Femur (tissue), 1 donor: ENCODE measurements at regions not wholly inside any gene's neighbourhood (a gene's known extent, or its start where the extent isn't known, plus 50 kb on each side); places are given as distances from the start of the nearest gene placed in this dataset.
"Not testable (repeated sequence)": the region's sequence is repeated elsewhere in the genome, so short reads cannot be mapped to it uniquely, and the experiment has no call there.

Experiments
- DNase-seq: peaks from one replicate; pipeline ENCODE4 v3.0.0-alpha.2; 2017

- no peak for DNase-seq
These were observed 697.3 kb downstream of the CETN3 start for GRCh38 chr5:89712134-89712700.

GRCh38 chr5:89711526-89711925 is 698.0 kb downstream of the CETN3 start:
- no peak for DNase-seq

GRCh38 chr5:89710006-89710405 is 699.5 kb downstream of the CETN3 start:
- DNase-seq = no peak

- no peak for DNase-seq
These were observed 701.7 kb downstream of the CETN3 start for GRCh38 chr5:89707891-89708290.

GRCh38 chr5:89706731-89707130 is 702.8 kb downstream of the CETN3 start:
- DNase-seq = no peak

- no peak for DNase-seq
These were observed 705.7 kb downstream of the CETN3 start for GRCh38 chr5:89703817-89704216.

- no peak for DNase-seq
These were observed 711.5 kb downstream of the CETN3 start for GRCh38 chr5:89698028-89698427.

- DNase-seq = no peak
These were observed 712.0 kb downstream of the CETN3 start for GRCh38 chr5:89697581-89697980.

- DNase-seq = no peak
These were observed 714.2 kb downstream of the CETN3 start for GRCh38 chr5:89695371-89695770.

- DNase-seq = no peak
These were observed 715.5 kb downstream of the CETN3 start for GRCh38 chr5:89694026-89694550.

GRCh38 chr5:89690331-89690730 is 719.2 kb downstream of the CETN3 start:
- DNase-seq = no peak

- no peak for DNase-seq
These were observed 723.3 kb downstream of the CETN3 start for GRCh38 chr5:89686081-89686765.

GRCh38 chr5:89676634-89677033 is 732.9 kb downstream of the CETN3 start:
- DNase-seq = no peak

- DNase-seq = no peak
These were observed 736.5 kb downstream of the CETN3 start for GRCh38 chr5:89673019-89673418.

GRCh38 chr5:89668821-89669220 is 740.7 kb downstream of the CETN3 start:
- DNase-seq = no peak

- DNase-seq = no peak
These were observed 747.1 kb downstream of the CETN3 start for GRCh38 chr5:89662499-89662898.

- DNase-seq = no peak
These were observed 755.9 kb upstream of the MEF2C start for GRCh38 chr5:89638871-89639270.

- not testable (repeated sequence) for DNase-seq
These were observed 751.2 kb upstream of the MEF2C start for GRCh38 chr5:89634176-89634575.

- DNase-seq = not testable (repeated sequence)
These were observed 747.1 kb upstream of the MEF2C start for GRCh38 chr5:89630064-89630463.

- DNase-seq = no peak
These were observed 746.1 kb upstream of the MEF2C start for GRCh38 chr5:89628876-89629635.

- no peak for DNase-seq
These were observed 733.0 kb upstream of the MEF2C start for GRCh38 chr5:89615839-89616518.

GRCh38 chr5:89613222-89613956 is 730.4 kb upstream of the MEF2C start:
- DNase-seq = no peak
